Panc1 (cell line): ENCODE measurements at regions not wholly inside any gene's neighbourhood (a gene's known extent, or its start where the extent isn't known, plus 50 kb on each side); places are given as distances from the start of the nearest gene placed in this dataset.

ENCODE experiments used
- ATAC-seq: fragments of 200-7000 bp; cut with Tn5 transposase; 2 replicates; pipeline ENCODE4 v1.9.1; 2020; ENCODE audit warnings: mild to moderate bottlenecking, moderate library complexity
- BruUV-seq: library from RNA; stranded (reverse); fragments of 400-500 nt; replicated peaks from 2 replicates; lab custom pipeline; 2021; lab: Mats Ljungman, UMichigan
- CTCF ChIA-PET: fragments of 300-600 bp; sonication (Branson Sonifier 250); formaldehyde crosslinking; loops from one replicate; lab custom pipeline; 2022; ENCODE audit warnings: antibody characterized with exemption; lab: Charles Lee
- POLR2A ChIA-PET: fragments of 300-600 bp; sonication (Branson Sonifier 250); formaldehyde crosslinking; loops from one replicate; lab custom pipeline; 2022; ENCODE audit warnings: antibody characterized with exemption; lab: Charles Lee
- DNase-seq: peaks from one replicate; pipeline ENCODE4 v3.0.0-alpha.2; 2010; ENCODE audit warnings: low read depth, low spot score
- H3K27ac ChIP-seq: 2 replicates; pipeline ENCODE4 v1.5.1; 2011; ENCODE audit warnings: mild to moderate bottlenecking, low read length, inconsistent platforms
- H3K27me3 ChIP-seq: fragments of 200-500 bp; sonication (Bioruptor generic); 2 replicates; pipeline ENCODE4 v1.6.0; 2014; ENCODE audit warnings: low read length, inconsistent platforms; ENCODE audit not compliant: control insufficient read depth, insufficient read depth
- H3K36me3 ChIP-seq: fragments of 200-500 bp; sonication (Bioruptor generic); 2 replicates; pipeline ENCODE4 v1.5.1; 2014; ENCODE audit warnings: inconsistent platforms, mild to moderate bottlenecking, low read length, moderate library complexity; ENCODE audit not compliant: control insufficient read depth, insufficient read depth
- H3K4me1 ChIP-seq: 2 replicates; pipeline ENCODE4 v1.5.1; 2011; ENCODE audit warnings: inconsistent platforms, mild to moderate bottlenecking, low read length, moderate library complexity; ENCODE audit not compliant: control insufficient read depth, insufficient read depth
- H3K4me3 ChIP-seq, 2 experiments: 2 replicates each; pipeline ENCODE4 v1.5.1; 2011 to 2012; ENCODE audit warnings: low read depth in 2 of 2, low read length in 2 of 2, mild to moderate bottlenecking in 2 of 2, inconsistent platforms in 1 of 2, moderate library complexity in 1 of 2
- H3K9me3 ChIP-seq: fragments of 200-500 bp; sonication (Bioruptor generic); 2 replicates; pipeline ENCODE4 v1.5.1; 2014; ENCODE audit warnings: low read depth, mild to moderate bottlenecking, inconsistent platforms, low read length, moderate library complexity; ENCODE audit not compliant: control insufficient read depth, insufficient read depth
- POLR2AphosphoS5 ChIP-seq: IDR thresholded peaks from 2 replicates; pipeline ENCODE4 v1.6.1; 2012; ENCODE audit warnings: mild to moderate bottlenecking, low read depth, low read length, moderate library complexity
- REST ChIP-seq, 2 experiments: IDR thresholded peaks; 2 replicates each; pipeline ENCODE4 v1.6.1; 2011 to 2012; ENCODE audit warnings: low read depth in 2 of 2, control low read depth in 1 of 2, low read length in 1 of 2, mild to moderate bottlenecking in 1 of 2, moderate library complexity in 1 of 2; ENCODE audit not compliant: insufficient read depth in 1 of 2
- SIN3A ChIP-seq: IDR thresholded peaks from 2 replicates; pipeline ENCODE4 v1.6.1; 2012; ENCODE audit warnings: low read depth, mild to moderate bottlenecking, low read length, moderate library complexity, borderline replicate concordance; ENCODE audit not compliant: insufficient read depth
- TCF7L2 ChIP-seq: IDR thresholded peaks from 2 replicates; pipeline ENCODE4 v1.6.1; 2011; ENCODE audit warnings: mild to moderate bottlenecking, low read depth, low read length, inconsistent platforms
- in situ Hi-C: cut with HindIII; loops from 2 replicates; pipeline ENCODE4 v1.10.0; 2016; ENCODE audit warnings: low sequenced_read_pairs, low pct_unique_long_range_greater_than_20kb
- intact Hi-C: fragments of 100-400 bp; cut with micrococcal nuclease; formaldehyde crosslinking; loops from one replicate; pipeline ENCODE4 v1.10.0; 2022; ENCODE audit not compliant: unreplicated experiment
- TF ChIP-seq, protein P1 (sequence below): fragments of 450-650 bp; IDR thresholded peaks from 2 replicates; pipeline ENCODE4 v1.5.1; 2017; ENCODE audit warnings: mild to moderate bottlenecking

GRCh38 chr5:117594166-117594565, 1019.5 kb upstream of the SEMA6A start:
- no peak for DNase-seq
- no peaks in the 10 kb centered on the region for H3K27me3 ChIP-seq
- H3K4me1 ChIP-seq = no peaks in the 10 kb centered on the region
- TF ChIP-seq SIN3A = no peak
- no peak for TF ChIP-seq REST (IDR thresholded peaks at IDR 0.05; ENCODE audit: insufficient read depth in 1 of 2, low read depth in 2 of 2, low read length in 1 of 2)
- no peak for TF ChIP-seq POLR2AphosphoS5
- TF ChIP-seq TCF7L2 = no peak
- TF ChIP-seq, protein P1, sequence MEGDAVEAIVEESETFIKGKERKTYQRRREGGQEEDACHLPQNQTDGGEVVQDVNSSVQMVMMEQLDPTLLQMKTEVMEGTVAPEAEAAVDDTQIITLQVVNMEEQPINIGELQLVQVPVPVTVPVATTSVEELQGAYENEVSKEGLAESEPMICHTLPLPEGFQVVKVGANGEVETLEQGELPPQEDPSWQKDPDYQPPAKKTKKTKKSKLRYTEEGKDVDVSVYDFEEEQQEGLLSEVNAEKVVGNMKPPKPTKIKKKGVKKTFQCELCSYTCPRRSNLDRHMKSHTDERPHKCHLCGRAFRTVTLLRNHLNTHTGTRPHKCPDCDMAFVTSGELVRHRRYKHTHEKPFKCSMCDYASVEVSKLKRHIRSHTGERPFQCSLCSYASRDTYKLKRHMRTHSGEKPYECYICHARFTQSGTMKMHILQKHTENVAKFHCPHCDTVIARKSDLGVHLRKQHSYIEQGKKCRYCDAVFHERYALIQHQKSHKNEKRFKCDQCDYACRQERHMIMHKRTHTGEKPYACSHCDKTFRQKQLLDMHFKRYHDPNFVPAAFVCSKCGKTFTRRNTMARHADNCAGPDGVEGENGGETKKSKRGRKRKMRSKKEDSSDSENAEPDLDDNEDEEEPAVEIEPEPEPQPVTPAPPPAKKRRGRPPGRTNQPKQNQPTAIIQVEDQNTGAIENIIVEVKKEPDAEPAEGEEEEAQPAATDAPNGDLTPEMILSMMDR = no peak
- H3K27ac ChIP-seq = no peak overlapping the region
- H3K36me3 ChIP-seq = no peaks in the 10 kb centered on the region
- ATAC-seq = no peak
- H3K9me3 ChIP-seq = no peaks in the 10 kb centered on the region
- intact Hi-C loops = no loop called here
- ChIA-PET POLR2A (no interaction called here), CTCF (no interaction called here)
- no TSS peak for BruUV-seq
- in situ Hi-C loops = no loop called here
- no peak overlapping the region for H3K4me3 ChIP-seq

GRCh38 chr5:117590944-117591343, 1016.3 kb upstream of the SEMA6A start:
- ChIA-PET CTCF (no interaction called here), POLR2A (no interaction called here)
- Histone ChIP-seq H3K27ac (no peak overlapping the region), H3K9me3 (no peaks in the 10 kb centered on the region), H3K4me1 (no peaks in the 10 kb centered on the region), H3K4me3 (no peak overlapping the region), H3K27me3 (no peaks in the 10 kb centered on the region), H3K36me3 (no peaks in the 10 kb centered on the region)
- DNase-seq (no peak), ATAC-seq (no peak)
- in situ Hi-C loops (no loop called here), intact Hi-C loops (no loop called here)
- BruUV-seq = no TSS peak
- TF ChIP-seq, protein P1 = peak; percentile 15; the same call in 1 of the 2 replicates
- no peak for TF ChIP-seq REST (IDR thresholded peaks at IDR 0.05; ENCODE audit: insufficient read depth in 1 of 2, low read depth in 2 of 2, low read length in 1 of 2)
- no peak for TF ChIP-seq SIN3A
- TF ChIP-seq POLR2AphosphoS5 = no peak
- no peak for TF ChIP-seq TCF7L2
